PC-9 (cell line): ENCODE measurements at regions not wholly inside any gene's neighbourhood (a gene's known extent, or its start where the extent isn't known, plus 50 kb on each side); places are given as distances from the start of the nearest gene placed in this dataset.

Experiments used
- BruUV-seq: library from RNA; stranded (reverse); fragments of 400-500 nt; replicated peaks from 2 replicates; lab custom pipeline; 2021; lab: Mats Ljungman, UMichigan
- CTCF ChIA-PET: fragments of 300-600 bp; sonication (Branson Sonifier 250); formaldehyde crosslinking; loops from one replicate; lab custom pipeline; 2022; ENCODE audit warnings: antibody characterized with exemption; lab: Charles Lee
- POLR2A ChIA-PET: fragments of 300-600 bp; sonication (Branson Sonifier 250); formaldehyde crosslinking; loops from one replicate; lab custom pipeline; 2022; ENCODE audit warnings: antibody characterized with exemption; ENCODE audit not compliant: unreplicated experiment; lab: Charles Lee
- DNase-seq, 2 experiments: peaks; one replicate each; pipeline versions ENCODE4 v3.0.0 to v3.0.0-alpha.2; 2015 to 2022; ENCODE audit warnings: mixed read lengths in 1 of 2
- H2AFZ ChIP-seq: fragments of 200-600 bp; sonication (generic); 2 replicates; pipeline ENCODE4 v1.8.1; 2017; ENCODE audit warnings: antibody characterized with exemption
- H3F3A ChIP-seq: fragments of 200-600 bp; sonication (generic); 2 replicates; pipeline ENCODE4 v1.8.1; 2017; ENCODE audit warnings: antibody characterized with exemption, mild to moderate bottlenecking, low read depth; ENCODE audit not compliant: insufficient read depth
- H3K27ac ChIP-seq: fragments of 200-600 bp; sonication (generic); 2 replicates; pipeline ENCODE4 v1.6.1; 2016; ENCODE audit warnings: mixed run types
- H3K27me3 ChIP-seq: fragments of 200-600 bp; sonication (generic); 2 replicates; pipeline ENCODE4 v1.6.1; 2016; ENCODE audit warnings: low read depth, mixed run types; ENCODE audit not compliant: insufficient read depth
- H3K36me3 ChIP-seq: fragments of 200-600 bp; sonication (generic); 2 replicates; pipeline ENCODE4 v1.6.1; 2016; ENCODE audit warnings: low read depth, mixed run types
- H3K4me1 ChIP-seq: fragments of 200-600 bp; sonication (generic); replicated peaks from 2 replicates; pipeline ENCODE4 v1.6.1; 2016; ENCODE audit warnings: mixed run types; ENCODE audit not compliant: insufficient read depth
- H3K4me2 ChIP-seq: fragments of 200-600 bp; sonication (generic); 2 replicates; pipeline ENCODE4 v1.6.1; 2017; ENCODE audit warnings: mixed run types
- H3K4me3 ChIP-seq: fragments of 200-600 bp; sonication (generic); 2 replicates; pipeline ENCODE4 v1.6.1; 2016; ENCODE audit warnings: mixed run types
- H3K79me2 ChIP-seq: fragments of 200-600 bp; sonication (generic); 2 replicates; pipeline ENCODE4 v1.6.1; 2017; ENCODE audit warnings: low read depth, mixed run types
- H3K9me2 ChIP-seq: fragments of 200-600 bp; sonication (generic); 2 replicates; pipeline ENCODE4 v1.8.1; 2017; ENCODE audit warnings: mild to moderate bottlenecking; ENCODE audit not compliant: insufficient read depth
- H3K9me3 ChIP-seq: fragments of 200-600 bp; sonication (generic); 2 replicates; pipeline ENCODE4 v1.8.1; 2016; ENCODE audit warnings: low read depth; ENCODE audit not compliant: insufficient read depth
- H4K20me1 ChIP-seq: fragments of 200-600 bp; sonication (generic); 2 replicates; pipeline ENCODE4 v1.8.1; 2017; ENCODE audit not compliant: insufficient read depth
- CTCF ChIP-seq: fragments of 200-600 bp; sonication (generic); conservative IDR thresholded peaks from 2 replicates; pipeline ENCODE4 v1.6.1; 2017; ENCODE audit warnings: mixed run types, antibody characterized with exemption, mild to moderate bottlenecking, moderate library complexity
- EZH2 ChIP-seq: fragments of 200-600 bp; sonication (generic); IDR thresholded peaks from 2 replicates; pipeline ENCODE4 v1.8.0; 2017; ENCODE audit warnings: antibody characterized with exemption, low read depth
- intact Hi-C: fragments of 100-400 bp; cut with micrococcal nuclease; formaldehyde crosslinking; loops from one replicate; pipeline ENCODE4 v1.10.0; 2022; ENCODE audit not compliant: unreplicated experiment

- no TSS peak for BruUV-seq
- POLR2A ChIA-PET: no interaction called here
- intact Hi-C loops: no loop called here
Measured at GRCh38 chr3:148408667-148409066, 289.0 kb upstream of the AGTR1 start.

GRCh38 chr3:148420242-148420641 is 277.5 kb upstream of the AGTR1 start:
- no peak overlapping the region for H3K4me2 ChIP-seq
- no peaks in the 10 kb centered on the region for H3K9me3 ChIP-seq
- BruUV-seq: no TSS peak
- no peak for DNase-seq
- ChIA-PET CTCF (no interaction called here), POLR2A (no interaction called here)
- no peak for TF ChIP-seq CTCF
- no peak for TF ChIP-seq EZH2
- intact Hi-C loops: no loop called here
- no peaks in the 10 kb centered on the region for H3K79me2 ChIP-seq
- no peak overlapping the region for H3K27ac ChIP-seq
- H3K4me1 ChIP-seq: no peaks in the 10 kb centered on the region
- H3F3A ChIP-seq: no peaks in the 10 kb centered on the region
- no peak overlapping the region for H2AFZ ChIP-seq
- no peaks in the 10 kb centered on the region for H3K27me3 ChIP-seq
- H3K9me2 ChIP-seq: no peaks in the 10 kb centered on the region
- H3K4me3 ChIP-seq: no peak overlapping the region
- H3K36me3 ChIP-seq: no peaks in the 10 kb centered on the region
- no peaks in the 10 kb centered on the region for H4K20me1 ChIP-seq

More at GRCh38 chr3:148408667-148409066, 289.0 kb upstream of the AGTR1 start:
- H3K27ac ChIP-seq: no peak overlapping the region
- no peak overlapping the region for H2AFZ ChIP-seq
- no peaks in the 10 kb centered on the region for H3K9me3 ChIP-seq
- no peaks in the 10 kb centered on the region for H3F3A ChIP-seq
- no peak overlapping the region for H3K4me2 ChIP-seq
- no peaks in the 10 kb centered on the region for H3K36me3 ChIP-seq
- no peak for DNase-seq
- H4K20me1 ChIP-seq: no peaks in the 10 kb centered on the region
- no peaks in the 10 kb centered on the region for H3K9me2 ChIP-seq
- CTCF ChIA-PET: no interaction called here
- TF ChIP-seq CTCF: no peak
- no peak for TF ChIP-seq EZH2
- H3K4me3 ChIP-seq: no peak overlapping the region
- H3K27me3 ChIP-seq: no peaks in the 10 kb centered on the region
- H3K79me2 ChIP-seq: no peaks in the 10 kb centered on the region
- H3K4me1 ChIP-seq: no peaks in the 10 kb centered on the region

GRCh38 chr3:148428862-148429605 is 268.7 kb upstream of the AGTR1 start:
- intact Hi-C loops: no loop called here
- H3K4me3 ChIP-seq: no peak overlapping the region
- H3K9me2 ChIP-seq: no peaks in the 10 kb centered on the region
- H4K20me1 ChIP-seq: no peaks in the 10 kb centered on the region
- no peaks in the 10 kb centered on the region for H3K27me3 ChIP-seq
- H3K4me2 ChIP-seq: no peak overlapping the region
- H3K36me3 ChIP-seq: no peaks in the 10 kb centered on the region
- BruUV-seq: no TSS peak
- H3K27ac ChIP-seq: no peak overlapping the region
- H3K9me3 ChIP-seq: no peaks in the 10 kb centered on the region
- no peaks in the 10 kb centered on the region for H3K79me2 ChIP-seq
- no peak for DNase-seq
- no peak overlapping the region for H2AFZ ChIP-seq
- H3F3A ChIP-seq: no peaks in the 10 kb centered on the region
- ChIA-PET CTCF (no interaction called here), POLR2A (no interaction called here)
- H3K4me1 ChIP-seq: no peaks in the 10 kb centered on the region
- no peak for TF ChIP-seq EZH2
- TF ChIP-seq CTCF: no peak
